ENCODE measurements at regions not wholly inside any gene's neighbourhood (a gene's known extent, or its start where the extent isn't known, plus 50 kb on each side); places are given as distances from the start of the nearest gene placed in this dataset.

DNA sequence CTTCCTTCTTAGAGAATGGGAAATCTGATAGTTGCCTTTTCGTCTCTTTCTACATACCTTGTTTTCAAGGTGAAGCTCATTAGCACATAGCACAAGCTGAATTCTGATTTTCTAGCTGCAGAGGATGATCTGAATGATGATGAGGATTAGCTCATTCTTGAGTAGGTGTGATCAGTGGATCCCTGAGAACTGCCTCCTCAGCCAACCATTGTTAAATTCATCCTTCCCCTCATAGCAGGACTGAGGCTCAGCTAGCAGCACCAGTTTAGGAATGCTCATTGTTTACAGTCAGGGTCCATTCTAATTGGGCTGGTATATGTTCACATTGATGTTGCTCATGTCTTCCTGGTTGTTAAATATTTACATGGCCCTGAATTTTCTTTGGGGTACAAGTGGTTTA lies 299.9 kb upstream of the MME start:
- H3K36me3 Mint-ChIP-seq: no peaks in the 10 kb centered on the region
- no peak overlapping the region for H3K27ac Mint-ChIP-seq

DNA sequence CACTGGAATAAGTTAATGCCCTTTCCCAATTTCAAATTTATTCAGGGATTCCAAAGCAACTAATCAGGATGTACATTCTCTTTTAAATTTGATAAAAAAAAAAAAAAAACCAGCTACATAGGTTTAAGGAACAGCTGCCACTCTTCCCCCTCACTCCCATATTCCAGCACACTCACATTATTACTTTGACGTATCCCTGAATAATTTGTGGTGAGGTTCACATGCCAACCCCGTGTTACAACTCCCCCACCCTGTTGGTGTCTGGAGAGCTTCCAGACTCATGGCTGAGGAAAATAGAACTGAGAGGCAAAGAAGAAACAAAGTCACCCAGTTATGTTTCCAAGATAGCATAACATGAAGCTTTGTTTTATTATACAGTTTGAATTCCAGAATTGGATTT lies 300.5 kb upstream of the MME start:
- Mint-ChIP-seq H3K27me3 (peaks cover 9% of the 10 kb centered on the region), H3K36me3 (no peaks in the 10 kb centered on the region), H3K27ac (no peak overlapping the region), H3K9me3 (no peaks in the 10 kb centered on the region), H3K4me3 (no peak overlapping the region), H3K4me1 (ENCODE audit: unreplicated experiment) (no peaks in the 10 kb centered on the region)
- no peak for DNase-seq (ENCODE audit: extremely low spot score, unreplicated experiment)
- TF ChIP-seq, protein P1, sequence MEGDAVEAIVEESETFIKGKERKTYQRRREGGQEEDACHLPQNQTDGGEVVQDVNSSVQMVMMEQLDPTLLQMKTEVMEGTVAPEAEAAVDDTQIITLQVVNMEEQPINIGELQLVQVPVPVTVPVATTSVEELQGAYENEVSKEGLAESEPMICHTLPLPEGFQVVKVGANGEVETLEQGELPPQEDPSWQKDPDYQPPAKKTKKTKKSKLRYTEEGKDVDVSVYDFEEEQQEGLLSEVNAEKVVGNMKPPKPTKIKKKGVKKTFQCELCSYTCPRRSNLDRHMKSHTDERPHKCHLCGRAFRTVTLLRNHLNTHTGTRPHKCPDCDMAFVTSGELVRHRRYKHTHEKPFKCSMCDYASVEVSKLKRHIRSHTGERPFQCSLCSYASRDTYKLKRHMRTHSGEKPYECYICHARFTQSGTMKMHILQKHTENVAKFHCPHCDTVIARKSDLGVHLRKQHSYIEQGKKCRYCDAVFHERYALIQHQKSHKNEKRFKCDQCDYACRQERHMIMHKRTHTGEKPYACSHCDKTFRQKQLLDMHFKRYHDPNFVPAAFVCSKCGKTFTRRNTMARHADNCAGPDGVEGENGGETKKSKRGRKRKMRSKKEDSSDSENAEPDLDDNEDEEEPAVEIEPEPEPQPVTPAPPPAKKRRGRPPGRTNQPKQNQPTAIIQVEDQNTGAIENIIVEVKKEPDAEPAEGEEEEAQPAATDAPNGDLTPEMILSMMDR (conservative IDR thresholded peaks at IDR 0.05): no peak

More for the DNA sequence above, 299.9 kb upstream of the MME start:
- Mint-ChIP-seq H3K27me3 (peaks cover 9% of the 10 kb centered on the region), H3K9me3 (no peaks in the 10 kb centered on the region), H3K4me1 (ENCODE audit: unreplicated experiment) (no peaks in the 10 kb centered on the region), H3K4me3 (no peak overlapping the region)
- TF ChIP-seq, protein P1 (conservative IDR thresholded peaks at IDR 0.05): no peak
- no peak for DNase-seq (ENCODE audit: extremely low spot score, unreplicated experiment)

DNA sequence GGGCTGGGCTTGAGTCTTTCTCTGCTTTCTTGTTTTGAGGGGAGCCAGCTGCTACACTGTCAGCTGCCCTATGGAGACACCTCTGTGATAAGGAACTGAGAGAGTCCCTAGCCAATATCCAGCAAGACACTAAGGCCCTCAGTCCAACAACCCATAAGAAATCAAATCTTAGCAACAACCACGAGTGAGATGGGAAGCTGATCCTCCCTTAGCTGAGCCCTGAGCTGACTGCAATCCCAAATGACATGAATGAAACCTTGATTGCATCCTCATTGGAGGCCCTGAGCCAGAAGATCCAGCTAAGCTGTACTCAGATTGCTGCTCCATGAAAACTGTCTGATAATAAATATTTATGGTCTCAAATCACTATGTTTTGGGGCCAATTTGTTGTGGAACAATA lies 302.1 kb upstream of the MME start:
- no peak overlapping the region for H3K27ac Mint-ChIP-seq
- TF ChIP-seq, protein P1 (conservative IDR thresholded peaks at IDR 0.05): no peak
- H3K4me1 Mint-ChIP-seq (ENCODE audit: unreplicated experiment): no peaks in the 10 kb centered on the region
- H3K27me3 Mint-ChIP-seq: peaks cover 9% of the 10 kb centered on the region
- H3K9me3 Mint-ChIP-seq: no peaks in the 10 kb centered on the region
- no peaks in the 10 kb centered on the region for H3K36me3 Mint-ChIP-seq
- no peak for DNase-seq (ENCODE audit: extremely low spot score, unreplicated experiment)
- no peak overlapping the region for H3K4me3 Mint-ChIP-seq

DNA sequence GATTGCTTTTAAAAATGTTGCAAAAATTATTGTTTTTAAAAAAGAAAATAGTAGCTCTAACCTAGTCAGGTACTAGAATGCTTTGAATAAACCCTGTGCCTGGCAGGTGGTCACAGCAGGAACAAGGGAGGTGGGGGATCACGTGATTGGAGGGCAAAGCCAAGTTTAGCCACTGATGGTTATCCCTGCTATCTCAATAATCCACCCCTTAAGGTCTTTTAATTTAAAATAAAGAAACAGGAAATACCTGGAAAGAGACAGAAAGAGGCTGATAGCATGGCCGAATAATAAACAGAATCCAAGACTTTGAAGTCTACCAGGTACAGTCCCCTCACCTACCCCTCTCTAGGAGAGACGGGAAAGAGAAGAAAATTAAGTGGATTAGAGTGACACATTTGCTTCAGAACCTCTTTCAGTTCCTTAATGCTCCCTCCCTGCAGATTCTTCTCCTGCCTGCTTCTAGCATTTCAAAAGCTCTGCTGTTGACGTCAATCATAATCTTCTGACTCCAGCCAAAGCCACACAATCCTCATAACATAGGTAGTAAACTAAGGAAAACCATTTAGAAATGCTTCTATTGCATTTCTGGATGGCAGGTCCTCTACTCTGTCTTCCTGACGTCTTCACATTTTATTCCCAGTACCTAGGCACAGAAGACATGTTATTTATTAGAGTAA lies 303.4 kb upstream of the MME start:
- Mint-ChIP-seq H3K36me3 (no peaks in the 10 kb centered on the region), H3K4me3 (no peak overlapping the region), H3K4me1 (ENCODE audit: unreplicated experiment) (no peaks in the 10 kb centered on the region), H3K9me3 (no peaks in the 10 kb centered on the region), H3K27ac (no peak overlapping the region), H3K27me3 (peaks cover 5% of the 10 kb centered on the region)
- no peak for DNase-seq (ENCODE audit: extremely low spot score, unreplicated experiment)
- TF ChIP-seq, protein P1 (conservative IDR thresholded peaks at IDR 0.05): no peak

DNA sequence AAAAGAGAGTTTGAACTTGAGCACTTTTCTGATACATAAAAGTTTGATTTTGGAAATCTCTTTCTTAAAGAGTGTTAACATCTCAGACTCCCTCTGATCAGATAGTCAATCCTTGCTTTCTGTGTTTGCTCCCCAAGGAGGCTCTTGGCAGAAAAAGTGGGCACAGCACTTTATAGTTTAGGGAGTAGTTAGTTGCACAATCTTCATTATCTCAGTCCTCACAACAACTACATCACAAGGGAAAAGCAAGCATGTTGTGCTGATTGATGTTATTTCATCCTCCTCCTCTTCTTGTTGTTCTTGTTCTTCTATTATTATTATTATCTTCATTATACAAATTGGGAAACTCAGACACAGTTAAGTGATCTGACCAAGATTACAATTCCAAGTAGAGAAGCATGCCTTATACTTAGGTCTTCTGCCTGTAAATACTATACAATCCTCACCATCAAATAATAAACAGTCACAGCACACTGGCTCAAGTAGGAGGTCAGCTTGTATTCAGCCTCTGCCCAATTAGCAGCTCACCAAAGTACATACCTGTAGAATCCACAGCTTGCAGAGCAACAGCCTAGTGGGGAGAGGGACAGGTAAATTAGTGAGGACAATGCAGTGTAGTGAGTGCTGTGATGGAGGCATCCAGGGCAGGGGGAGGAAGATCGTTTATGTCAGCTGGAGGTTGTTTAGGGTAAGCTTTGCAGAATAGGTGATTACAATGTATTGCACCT lies 304.1 kb upstream of the MME start:
- peaks cover 5% of the 10 kb centered on the region for H3K9me3 Mint-ChIP-seq
- H3K27ac Mint-ChIP-seq: no peak overlapping the region
- H3K36me3 Mint-ChIP-seq: no peaks in the 10 kb centered on the region
- TF ChIP-seq, protein P1 (conservative IDR thresholded peaks at IDR 0.05): no peak
- no peaks in the 10 kb centered on the region for H3K4me1 Mint-ChIP-seq (ENCODE audit: unreplicated experiment)
- no peak for DNase-seq (ENCODE audit: extremely low spot score, unreplicated experiment)
- no peak overlapping the region for H3K4me3 Mint-ChIP-seq
- peaks cover 7% of the 10 kb centered on the region for H3K27me3 Mint-ChIP-seq
